ENCODE measurements at regions not wholly inside any gene's neighbourhood (a gene's known extent, or its start where the extent isn't known, plus 50 kb on each side); places are given as distances from the start of the nearest gene placed in this dataset.

DNA sequence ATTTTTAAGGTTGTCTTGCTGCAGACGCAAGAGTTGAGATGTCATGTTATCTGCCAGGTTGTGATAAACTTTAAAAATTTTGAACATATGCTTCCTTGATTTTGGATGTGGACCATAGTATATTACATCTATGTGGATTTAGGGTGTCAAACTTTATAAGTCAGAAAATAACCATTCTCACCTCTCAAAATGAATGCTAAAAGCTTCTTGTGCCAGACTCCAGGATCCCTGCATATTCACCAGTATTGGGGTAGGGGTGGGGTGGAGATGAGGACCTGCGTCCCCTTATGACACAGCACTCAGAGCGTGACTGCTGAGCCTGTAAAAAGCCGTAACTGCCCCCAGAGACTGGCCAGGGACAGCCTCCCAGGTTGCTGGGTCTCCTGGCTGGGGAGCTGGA is 524.4 kb downstream of the LMO7 start:
- no peak for DNase-seq

- DNase-seq = no peak
Measured at GRCh38 chr13:76157926-76158325, 521.8 kb downstream of the LMO7 start.

GRCh38 chr13:76153239-76153638 is 517.1 kb downstream of the LMO7 start:
- no peak for DNase-seq

DNA sequence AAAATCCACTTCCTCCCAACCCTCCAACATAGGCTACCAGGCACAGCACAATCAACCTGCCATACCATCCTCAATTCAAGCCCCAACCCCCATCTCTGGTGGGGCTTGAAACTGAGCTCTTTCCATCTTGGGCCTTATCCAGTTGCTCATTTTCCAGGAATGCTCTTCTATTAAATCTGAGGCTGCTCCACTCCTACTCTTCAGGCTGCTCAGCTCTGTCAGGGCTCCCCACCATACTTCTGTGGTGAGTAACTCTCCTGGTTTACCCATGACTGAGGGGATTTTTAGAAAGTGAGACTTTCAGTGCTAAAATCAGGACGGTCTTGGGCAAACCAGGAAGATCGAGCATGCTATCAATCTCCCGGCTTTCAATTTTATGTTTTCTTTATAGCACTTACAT is 512.8 kb downstream of the LMO7 start:
- no peak for DNase-seq

GRCh38 chr13:76148374-76148773 is 512.2 kb downstream of the LMO7 start:
- DNase-seq = no peak

DNA sequence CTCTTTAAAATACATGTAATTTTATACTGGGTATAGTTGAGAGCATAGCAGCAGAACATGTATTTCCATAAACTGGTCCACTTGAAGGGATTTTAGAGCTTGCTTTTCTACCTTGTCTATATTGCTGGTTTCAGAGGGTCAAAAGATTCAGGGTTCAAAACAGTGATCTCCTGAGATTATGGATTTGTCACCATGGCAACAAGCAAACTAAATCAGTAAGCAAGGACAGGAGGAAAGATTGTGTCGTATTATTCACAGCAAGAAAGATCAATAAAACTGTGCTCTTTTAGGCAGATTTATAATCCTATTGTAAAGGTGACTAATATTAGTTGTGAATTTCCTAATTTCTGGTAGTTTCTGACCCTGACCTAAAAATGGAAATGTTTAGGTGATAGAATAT is 496.4 kb downstream of the LMO7 start:
- no peak for DNase-seq

GRCh38 chr13:76131551-76131950 is 495.4 kb downstream of the LMO7 start:
- DNase-seq = no peak

DNA sequence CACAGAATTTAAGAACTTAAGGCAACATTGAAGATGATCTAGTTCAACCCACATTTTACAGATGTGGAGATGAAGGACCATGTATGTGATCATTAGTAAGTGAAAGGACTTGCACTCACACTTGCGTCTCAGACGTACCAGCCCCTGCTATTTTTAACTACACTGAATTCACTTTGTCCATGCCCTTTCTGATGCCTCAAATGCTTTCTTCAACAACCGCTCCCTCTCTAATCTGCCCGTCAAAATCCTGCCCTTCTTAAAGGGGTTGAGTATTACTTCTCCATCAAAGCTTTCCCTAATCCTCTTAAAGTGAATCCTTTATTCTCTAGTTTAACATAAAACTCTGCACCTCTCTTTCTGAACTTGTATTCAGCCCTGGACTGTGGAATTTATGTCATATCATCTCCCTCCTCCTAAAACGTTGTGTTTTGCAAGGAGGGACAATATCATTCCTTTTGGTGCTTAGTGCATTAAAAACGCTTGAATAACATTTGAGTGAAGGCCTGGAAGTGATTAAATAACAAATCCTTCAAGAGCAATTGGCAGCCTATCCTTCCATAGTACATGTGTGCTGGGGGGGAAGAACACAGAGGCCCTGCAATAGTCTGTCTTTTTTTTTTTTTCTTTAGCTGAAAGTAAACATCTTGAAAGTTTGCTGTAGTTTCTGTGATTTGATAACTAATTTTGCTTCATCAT is 493.3 kb downstream of the LMO7 start:
- no peak for DNase-seq

- DNase-seq = no peak
Measured at GRCh38 chr13:76127922-76128321, 491.8 kb downstream of the LMO7 start.

DNA sequence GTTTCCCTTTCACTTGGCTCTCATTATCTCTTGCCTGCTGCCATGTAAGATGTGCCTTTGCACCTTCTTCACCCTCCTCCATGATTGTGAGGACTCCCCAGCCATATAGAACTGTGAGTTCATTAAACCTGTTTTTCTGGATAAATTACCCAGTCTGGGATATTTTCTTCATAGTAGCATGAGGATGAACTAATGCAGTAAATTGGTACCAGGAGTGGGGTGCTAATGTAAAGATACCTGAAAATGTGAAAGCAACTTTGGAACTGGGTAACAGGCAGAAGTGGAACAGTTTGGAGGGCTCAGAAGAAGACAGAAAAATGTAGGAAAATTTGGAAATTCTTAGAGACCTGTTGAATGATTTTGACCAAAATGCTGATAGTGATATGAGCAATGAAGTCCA is 487.4 kb downstream of the LMO7 start:
- no peak for DNase-seq

GRCh38 chr13:76116751-76117360 is 480.7 kb downstream of the LMO7 start:
- no peak for DNase-seq

DNA sequence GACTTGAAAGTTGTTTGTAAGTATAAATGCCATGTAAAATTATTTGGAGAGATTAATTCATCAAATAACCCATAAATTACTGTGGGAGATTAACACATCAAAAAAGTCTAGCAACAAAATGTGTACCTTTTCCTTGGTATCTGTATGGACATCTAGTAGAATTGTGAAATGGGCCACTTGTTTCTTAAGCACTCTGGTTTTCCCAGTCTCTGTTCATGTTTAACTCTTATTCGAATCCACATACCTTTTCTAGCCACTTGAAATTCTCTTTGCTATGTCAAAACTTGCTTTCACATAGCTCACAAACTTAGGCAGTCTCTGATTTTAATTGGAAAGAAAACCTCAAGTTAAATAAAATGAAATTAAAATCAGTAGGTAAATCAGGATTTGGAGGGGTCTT is 470.6 kb downstream of the LMO7 start:
- no peak for DNase-seq

DNA sequence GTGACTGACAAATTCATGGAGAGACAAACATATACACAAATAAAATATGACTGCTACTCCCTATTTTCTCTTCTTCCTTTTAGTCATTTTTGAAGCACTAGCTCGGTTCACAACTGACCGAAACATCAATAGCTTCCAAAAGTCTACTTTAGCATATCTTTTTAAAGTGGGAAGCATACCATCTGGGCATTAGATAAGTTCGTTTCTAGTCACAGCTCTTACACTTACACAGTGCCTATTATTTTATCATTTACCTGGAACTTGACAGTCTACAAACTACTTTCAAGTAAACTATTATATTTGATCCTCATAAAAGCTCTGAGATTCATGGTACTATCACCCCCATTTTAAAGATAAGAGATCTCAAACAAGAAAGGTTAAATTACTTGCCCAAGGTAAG is 458.5 kb downstream of the LMO7 start:
- no peak for DNase-seq

GRCh38 chr13:76091076-76091475 is 454.9 kb downstream of the LMO7 start:
- no peak for DNase-seq

- DNase-seq = no peak
Measured at GRCh38 chr13:76086729-76087128, 450.6 kb downstream of the LMO7 start.

GRCh38 chr13:76067850-76068249 is 431.7 kb downstream of the LMO7 start:
- no peak for DNase-seq

DNA sequence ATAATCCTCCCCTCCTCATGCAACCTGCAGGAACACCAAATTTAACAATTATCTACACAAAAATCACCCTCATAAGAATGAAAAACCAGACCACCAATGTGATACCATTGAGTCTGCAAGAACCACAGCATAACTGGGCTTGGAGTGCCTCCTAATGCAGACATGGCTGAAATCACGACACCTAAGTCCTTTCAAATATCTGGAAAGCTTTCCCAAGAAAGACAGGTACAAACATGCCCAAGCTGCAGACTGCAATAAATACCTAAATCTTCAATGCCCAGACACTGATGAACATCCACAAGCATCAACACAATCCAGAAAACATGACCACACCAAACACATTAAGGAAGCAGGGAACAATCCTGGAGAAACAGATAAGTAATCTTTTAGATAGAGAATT is 417.1 kb downstream of the LMO7 start:
- DNase-seq = no peak

DNA sequence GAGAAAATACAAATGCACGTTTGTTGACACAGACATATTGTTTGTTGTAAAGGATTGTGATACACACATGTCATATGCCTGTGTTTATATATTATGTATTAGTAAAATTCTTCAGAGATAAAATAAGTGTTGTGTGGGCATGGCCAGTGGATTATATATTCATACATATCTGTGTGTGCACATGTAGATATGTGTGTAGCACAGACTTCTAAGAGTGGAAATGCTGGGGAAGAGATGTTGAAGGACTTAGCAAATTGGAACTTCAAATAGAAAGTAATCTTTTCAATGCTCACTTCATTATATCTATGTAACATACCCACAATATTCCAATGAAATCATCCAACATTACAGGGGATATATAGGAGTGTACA is 413.2 kb downstream of the LMO7 start:
- DNase-seq = no peak

DNA sequence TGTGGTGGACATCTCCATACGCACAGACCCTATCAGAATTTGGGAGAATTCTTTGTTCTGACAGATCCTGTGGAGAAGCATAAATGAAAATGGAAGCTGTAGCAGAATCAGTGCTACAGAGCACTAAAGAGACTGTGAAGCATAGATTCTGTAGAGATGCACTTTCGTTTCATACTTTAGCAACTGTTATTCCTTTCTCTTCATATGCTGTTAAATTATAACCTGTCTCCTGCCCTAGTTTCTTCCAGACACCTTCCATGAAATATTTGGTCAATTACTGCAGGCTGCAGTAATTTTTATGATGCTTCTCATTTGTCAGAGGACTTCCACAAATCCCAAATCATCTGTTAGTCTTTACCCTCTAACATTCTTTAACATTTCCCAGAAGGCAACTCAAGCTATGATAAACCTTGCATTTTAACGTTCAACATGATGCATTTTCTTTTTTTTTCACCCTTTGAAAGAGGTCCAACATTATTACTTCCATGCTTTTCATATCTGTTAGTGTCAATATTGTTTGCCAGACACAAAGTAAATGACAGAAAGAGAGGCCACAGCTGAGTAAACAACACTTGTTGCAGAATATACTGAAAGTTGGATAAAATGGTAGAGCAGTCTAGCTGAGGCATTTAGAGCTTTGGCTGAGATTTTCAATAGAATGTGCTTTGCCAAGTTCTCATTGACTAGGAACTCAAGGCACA is 412.7 kb downstream of the LMO7 start:
- DNase-seq = no peak

DNA sequence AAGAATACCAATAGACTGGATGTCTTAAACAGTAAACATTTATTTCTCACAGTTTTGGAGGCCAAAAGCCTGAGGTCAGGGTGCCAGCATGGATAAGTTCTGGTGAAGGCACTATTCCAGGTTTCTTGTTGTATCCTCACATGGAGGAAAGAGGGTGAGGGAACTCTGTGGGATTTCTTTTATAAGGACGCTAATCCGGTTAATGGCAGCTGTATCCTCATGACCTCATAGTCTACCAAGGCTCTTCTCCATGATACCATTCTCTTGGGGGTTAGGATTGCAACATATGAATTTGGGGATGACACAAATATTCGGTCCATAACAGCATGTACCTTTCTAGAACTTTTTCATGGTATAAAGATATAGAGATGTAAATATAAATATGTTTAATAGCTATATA is 412.0 kb downstream of the LMO7 start:
- no peak for DNase-seq

GRCh38 chr13:76043874-76044273 is 407.7 kb downstream of the LMO7 start:
- no peak for DNase-seq

- DNase-seq = no peak
Measured at GRCh38 chr13:76038920-76039716, 403.0 kb downstream of the LMO7 start.

DNA sequence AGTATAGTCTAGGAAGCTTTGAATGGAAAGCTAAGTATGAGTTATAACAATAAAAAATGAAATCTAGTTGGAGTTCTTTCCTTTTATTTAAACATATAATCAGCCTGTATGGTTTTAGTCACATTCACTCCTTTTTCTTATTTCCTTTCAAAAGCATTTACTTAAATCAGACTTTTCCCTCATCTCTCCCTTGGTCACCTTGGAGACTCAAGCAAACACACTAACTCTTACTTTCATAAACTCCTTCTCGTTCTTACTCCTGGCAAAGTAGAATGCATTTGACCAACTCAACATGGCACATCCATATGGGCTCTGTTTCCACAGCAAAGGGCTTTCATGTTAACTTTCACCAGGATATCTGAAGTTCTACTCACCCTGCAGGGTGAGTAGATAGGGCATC is 400.0 kb downstream of the LMO7 start:
- DNase-seq = no peak

GRCh38 chr13:76035711-76036110 is 399.6 kb downstream of the LMO7 start:
- DNase-seq = no peak
